ENCODE measurements at regions not wholly inside any gene's neighbourhood (a gene's known extent, or its start where the extent isn't known, plus 50 kb on each side); places are given as distances from the start of the nearest gene placed in this dataset.

GRCh38 chr4:116598155-116598979, 487.0 kb downstream of the TRAM1L1 start:
- no peak overlapping the region for H3K4me3 Mint-ChIP-seq
- H3K4me1 Mint-ChIP-seq (ENCODE audit: low read depth): no peaks in the 10 kb centered on the region
- H3K36me3 Mint-ChIP-seq (ENCODE audit: low read depth): no peaks in the 10 kb centered on the region
- H3K27me3 Mint-ChIP-seq (ENCODE audit: insufficient read depth): no peaks in the 10 kb centered on the region
- no peak for DNase-seq
- no peak for TF ChIP-seq CTCF (IDR thresholded peaks at IDR 0.05)
- H3K9me3 Mint-ChIP-seq: peaks cover 26% of the 10 kb centered on the region
- no peak overlapping the region for H3K27ac Mint-ChIP-seq

GRCh38 chr4:116590648-116591047, 494.7 kb downstream of the TRAM1L1 start:
- H3K4me3 Mint-ChIP-seq: no peak overlapping the region
- no peaks in the 10 kb centered on the region for H3K4me1 Mint-ChIP-seq (ENCODE audit: low read depth)
- DNase-seq: no peak
- no peak for TF ChIP-seq CTCF (IDR thresholded peaks at IDR 0.05)
- no peaks in the 10 kb centered on the region for H3K36me3 Mint-ChIP-seq (ENCODE audit: low read depth)
- peaks cover 24% of the 10 kb centered on the region for H3K9me3 Mint-ChIP-seq
- H3K27ac Mint-ChIP-seq: no peak overlapping the region
- H3K27me3 Mint-ChIP-seq (ENCODE audit: insufficient read depth): no peaks in the 10 kb centered on the region

DNA sequence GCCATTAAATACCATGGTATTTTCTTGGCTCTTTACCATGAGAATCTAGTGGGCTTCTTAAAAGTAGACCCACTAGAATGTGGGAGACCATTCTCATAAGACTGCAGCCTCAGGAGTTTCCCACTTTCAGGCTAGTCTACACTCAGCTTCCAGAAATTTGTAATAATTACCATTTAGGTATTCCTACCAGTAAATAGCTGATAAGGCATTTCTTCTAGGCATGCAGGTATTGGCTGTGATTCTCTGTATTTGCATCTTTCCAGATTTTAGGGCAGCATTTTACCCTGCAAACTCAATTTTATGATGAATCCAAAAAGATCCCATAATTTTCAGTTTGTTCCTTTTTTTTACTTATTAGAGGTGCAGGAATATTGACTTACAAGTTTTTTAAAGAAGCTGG, 496.6 kb downstream of the TRAM1L1 start:
- no peak overlapping the region for H3K27ac Mint-ChIP-seq
- TF ChIP-seq CTCF (IDR thresholded peaks at IDR 0.05): no peak
- peaks cover 23% of the 10 kb centered on the region for H3K9me3 Mint-ChIP-seq
- no peaks in the 10 kb centered on the region for H3K27me3 Mint-ChIP-seq (ENCODE audit: insufficient read depth)
- H3K36me3 Mint-ChIP-seq (ENCODE audit: low read depth): no peaks in the 10 kb centered on the region
- H3K4me3 Mint-ChIP-seq: no peak overlapping the region
- DNase-seq: no peak
- no peaks in the 10 kb centered on the region for H3K4me1 Mint-ChIP-seq (ENCODE audit: low read depth)

DNA sequence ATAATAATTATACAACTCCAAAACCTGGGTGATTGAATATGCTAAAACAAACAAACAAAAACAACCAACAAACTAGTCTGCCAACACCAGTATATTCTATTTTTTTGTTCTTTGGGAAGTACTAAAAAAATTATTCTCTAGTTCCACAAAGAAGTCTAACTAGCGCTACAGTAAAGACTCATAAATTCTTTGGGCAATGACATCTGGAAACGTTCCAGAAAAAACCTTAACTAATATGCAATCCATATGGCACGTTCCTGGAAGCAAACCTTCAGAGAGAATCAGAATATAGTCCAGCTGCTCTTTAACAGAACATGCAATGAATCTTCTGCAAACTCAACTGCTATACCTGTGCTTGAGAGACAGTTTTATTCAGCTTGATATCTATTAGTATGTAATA, 500.1 kb downstream of the TRAM1L1 start:
- TF ChIP-seq CTCF (IDR thresholded peaks at IDR 0.05): no peak
- Mint-ChIP-seq H3K27me3 (ENCODE audit: insufficient read depth) (peaks cover 2% of the 10 kb centered on the region; the same call in 1 of the 2 replicates), H3K27ac (no peak overlapping the region), H3K36me3 (ENCODE audit: low read depth) (no peaks in the 10 kb centered on the region), H3K4me1 (ENCODE audit: low read depth) (no peaks in the 10 kb centered on the region), H3K9me3 (peaks cover 10% of the 10 kb centered on the region), H3K4me3 (no peak overlapping the region)
- DNase-seq: no peak

- H3K9me3 Mint-ChIP-seq: peaks cover 33% of the 10 kb centered on the region
- no peaks in the 10 kb centered on the region for H3K36me3 Mint-ChIP-seq (ENCODE audit: low read depth)
- H3K27ac Mint-ChIP-seq: no peak overlapping the region
- no peak for TF ChIP-seq CTCF (IDR thresholded peaks at IDR 0.05)
- DNase-seq: no peak
- H3K4me1 Mint-ChIP-seq (ENCODE audit: low read depth): no peaks in the 10 kb centered on the region
- no peak overlapping the region for H3K4me3 Mint-ChIP-seq
- peaks cover 2% of the 10 kb centered on the region; the same call in 1 of the 2 replicates for H3K27me3 Mint-ChIP-seq (ENCODE audit: insufficient read depth)
Observed at GRCh38 chr4:116577321-116577720, 508.1 kb downstream of the TRAM1L1 start.

Measured in HFFc6 (cell line).